GM12878 (cell line): ENCODE measurements at regions not wholly inside any gene's neighbourhood (a gene's known extent, or its start where the extent isn't known, plus 50 kb on each side); places are given as distances from the start of the nearest gene placed in this dataset.

Experiments
- ATAC-seq: fragments of 200-7000 bp; cut with Tn5 transposase; 3 replicates; pipeline ENCODE4 v1.9.1; 2020; ENCODE audit warnings: mild to moderate bottlenecking, moderate library complexity
- BruUV-seq: library from RNA; stranded (reverse); fragments of 400-500 nt; replicated peaks from 2 replicates; lab custom pipeline; 2021; lab: Mats Ljungman, UMichigan
- CTCF ChIA-PET: fragments of 300-600 bp; sonication (Branson Sonifier 250); formaldehyde crosslinking; extraction: SDS; loops from one replicate; lab custom pipeline; 2021; ENCODE audit warnings: inconsistent platforms; lab: Yijun Ruan, JAX
- POLR2A ChIA-PET: fragments of 350-600 bp; formaldehyde crosslinking; extraction: SDS; loops from one replicate; lab custom pipeline; 2021; ENCODE audit warnings: inconsistent platforms; lab: Charles Lee
- RAD21 ChIA-PET: fragments of 300-600 bp; sonication (Branson Sonifier 250); formaldehyde crosslinking; loops from one replicate; lab custom pipeline; 2023; ENCODE audit warnings: antibody characterized with exemption; ENCODE audit not compliant: unreplicated experiment; lab: Charles Lee
- SMC1A ChIA-PET: fragments of 300-600 bp; sonication (Branson Sonifier 250); formaldehyde crosslinking; loops from one replicate; lab custom pipeline; 2023; ENCODE audit not compliant: unreplicated experiment, uncharacterized antibody; lab: Charles Lee
- DNase-seq: peaks from one replicate; pipeline ENCODE4 v3.0.0-alpha.2; 2011; ENCODE audit warnings: low read depth, low spot score
- FAIRE-seq: peaks from 3 replicates; lab custom pipeline; 2011; peaks lifted over from hg19 to GRCh38; lab: Jason Lieb, UNC
- H2AFZ ChIP-seq: 2 replicates; pipeline ENCODE4 v1.6.0; 2011; ENCODE audit warnings: low read depth, low read length, control low read depth; ENCODE audit not compliant: control insufficient read depth
- H3K27ac ChIP-seq: 2 replicates; pipeline ENCODE4 v1.5.1; 2011; ENCODE audit warnings: control low read depth; ENCODE audit not compliant: control insufficient read depth, insufficient read depth
- H3K27me3 ChIP-seq, 2 experiments: replicated peaks in 1 of 2; 2 replicates each; pipeline versions ENCODE4 v1.6.0 to v1.6.1; 2011; ENCODE audit warnings: low read length in 1 of 2; ENCODE audit not compliant: control insufficient read depth in 2 of 2, insufficient read depth in 2 of 2
- H3K36me3 ChIP-seq, 2 experiments: 2 replicates each; pipeline ENCODE4 v1.5.1; 2011; ENCODE audit warnings: low read length in 1 of 2; ENCODE audit not compliant: control insufficient read depth in 2 of 2, insufficient read depth in 2 of 2
- H3K4me1 ChIP-seq: 2 replicates; pipeline ENCODE4 v1.6.1; 2011; ENCODE audit warnings: mild to moderate bottlenecking, low read length, moderate library complexity, mixed read lengths; ENCODE audit not compliant: control insufficient read depth, insufficient read depth
- H3K4me2 ChIP-seq: 2 replicates; pipeline ENCODE4 v1.6.0; 2011; ENCODE audit warnings: control low read depth; ENCODE audit not compliant: control insufficient read depth, insufficient read depth
- H3K4me3 ChIP-seq: fragments of 200-600 bp; sonication (generic); 2 replicates; pipeline ENCODE4 v1.5.1; 2016
- H3K79me2 ChIP-seq: 2 replicates; pipeline ENCODE4 v1.6.0; 2011; ENCODE audit warnings: low read length; ENCODE audit not compliant: control insufficient read depth, insufficient read depth
- H3K9ac ChIP-seq: 2 replicates; pipeline ENCODE4 v1.8.0; 2011; ENCODE audit warnings: low read length, control low read depth, mixed read lengths; ENCODE audit not compliant: control insufficient read depth, insufficient read depth
- H3K9me3 ChIP-seq: replicated peaks from 3 replicates; pipeline ENCODE4 v1.5.1; 2011; ENCODE audit warnings: mild to moderate bottlenecking, low read length; ENCODE audit not compliant: control insufficient read depth, insufficient read depth
- H4K20me1 ChIP-seq: 2 replicates; pipeline ENCODE4 v1.6.0; 2011; ENCODE audit not compliant: control insufficient read depth, insufficient read depth
- ETV6 ChIP-seq, 2 experiments: fragments of 450-650 bp in 1 of 2; IDR thresholded peaks in 1 of 2; conservative IDR thresholded peaks in 1 of 2; 2 replicates each; pipeline ENCODE4 v1.6.1; 2014; ENCODE audit warnings: antibody characterized with exemption in 1 of 2, borderline replicate concordance in 1 of 2, low read depth in 1 of 2, mild to moderate bottlenecking in 1 of 2, moderate library complexity in 1 of 2
- FOXK2 ChIP-seq: fragments of 450-650 bp; IDR thresholded peaks from 2 replicates; pipeline ENCODE4 v1.6.1; 2017; ENCODE audit warnings: mild to moderate bottlenecking, moderate library complexity
- GABPA ChIP-seq: IDR thresholded peaks from 2 replicates; pipeline ENCODE4 v1.6.1; 2014; ENCODE audit warnings: antibody characterized with exemption, low read depth, mild to moderate bottlenecking, inconsistent platforms
- KLF5 ChIP-seq: fragments of 450-650 bp; IDR thresholded peaks from 2 replicates; pipeline ENCODE4 v1.6.1; 2014; ENCODE audit warnings: mild to moderate bottlenecking; ENCODE audit not compliant: partially characterized antibody
- NFYB ChIP-seq: IDR thresholded peaks from 2 replicates; pipeline ENCODE4 v1.6.1; 2011; ENCODE audit warnings: low read depth, mild to moderate bottlenecking, low read length, improper control_type of control experiment, moderate library complexity; ENCODE audit not compliant: insufficient read depth
- NR2C2 ChIP-seq: IDR thresholded peaks from 2 replicates; pipeline ENCODE4 v1.6.1; 2011; ENCODE audit warnings: borderline replicate concordance, low read depth; ENCODE audit not compliant: control insufficient read depth, insufficient read length
- TCF3 ChIP-seq: IDR thresholded peaks from 2 replicates; pipeline ENCODE4 v1.6.1; 2012; ENCODE audit warnings: low read depth, mild to moderate bottlenecking, low read length, borderline replicate concordance; ENCODE audit not compliant: insufficient read depth
- WGBS: methylation state at CpG from one replicate; pipeline ENCODE4 v1.1.6; 2016; ENCODE audit warnings: low lambda C conversion rate; ENCODE audit not compliant: insufficient replicate concordance, insufficient coverage; ENCODE audit errors: missing lambda C conversion rate; 5-methylcytosine and 5-hydroxymethylcytosine counted together
- in situ Hi-C: fragments of 300-500 bp; cut with MboI; formaldehyde crosslinking; loops from 9 replicates; pipeline ENCODE4 v1.14.3; 2018; ENCODE audit warnings: mixed read lengths
- intact Hi-C: fragments of 100-400 bp; cut with micrococcal nuclease; formaldehyde crosslinking; loops from one replicate; pipeline ENCODE4 v1.14.2; 2022; ENCODE audit not compliant: unreplicated experiment
- TF ChIP-seq, protein P1 (sequence below): IDR thresholded peaks from 2 replicates; pipeline ENCODE4 v1.6.1; 2011; ENCODE audit warnings: borderline replicate concordance, low read depth, mild to moderate bottlenecking, moderate library complexity, low read length; ENCODE audit not compliant: insufficient read depth, poor library complexity, severe bottlenecking
- TF ChIP-seq, protein P2 (sequence below): fragments of 450-650 bp; IDR thresholded peaks from 2 replicates; pipeline ENCODE4 v1.6.1; 2016; ENCODE audit warnings: mild to moderate bottlenecking
- TF ChIP-seq, protein P3 (sequence below): fragments of 450-650 bp; IDR thresholded peaks from 2 replicates; pipeline ENCODE4 v1.6.1; 2017; ENCODE audit warnings: mild to moderate bottlenecking, moderate library complexity
- TF ChIP-seq, protein P4 (sequence below): fragments of 450-650 bp; IDR thresholded peaks from 2 replicates; pipeline ENCODE4 v1.6.1; 2018; ENCODE audit warnings: mild to moderate bottlenecking, low read depth, moderate library complexity; ENCODE audit not compliant: partially characterized antibody
- TF ChIP-seq, protein P5 (sequence below): fragments of 450-650 bp; IDR thresholded peaks from 2 replicates; pipeline ENCODE4 v1.6.1; 2017; ENCODE audit warnings: borderline replicate concordance

DNA sequence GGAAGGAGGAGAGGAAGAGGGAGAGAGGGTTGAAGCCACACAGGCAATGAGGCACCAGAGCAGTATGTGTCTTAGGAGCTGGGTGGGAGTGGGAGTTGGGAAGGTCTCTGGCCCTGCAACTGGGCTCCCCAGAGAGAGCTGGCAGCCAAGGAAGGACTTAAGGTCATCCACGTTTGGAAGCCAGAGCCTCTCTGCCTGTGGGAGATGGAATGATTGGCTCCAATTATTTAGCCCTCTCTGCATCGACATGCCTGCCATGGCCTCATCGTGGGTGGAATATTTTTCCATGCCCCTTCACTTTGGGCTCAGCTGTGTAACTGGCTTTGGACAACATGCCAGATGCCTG, 478.5 kb downstream of the RPS24 start:
- RAD21 ChIA-PET, result no interaction called here
- SMC1A ChIA-PET, result interaction anchor here (0.8 kb wide), 1 partner anchor 465 kb away, joined by 3 read pairs; no protein-coding TSS in a partner anchor
- Histone ChIP-seq H3K27ac (no peak overlapping the region), H3K27me3 (peaks cover under 1 to 2% of the 10 kb centered on the region in 2 experiments; a peak in 2 of 4 replicates), H3K4me2 (no peak overlapping the region), H2AFZ (no peak overlapping the region), H4K20me1 (no peaks in the 10 kb centered on the region), H3K9me3 (no peaks in the 10 kb centered on the region), H3K79me2 (no peaks in the 10 kb centered on the region), H3K9ac (no peak overlapping the region), H3K4me3 (no peak overlapping the region), H3K36me3 (no peaks in the 10 kb centered on the region), H3K4me1 (no peaks in the 10 kb centered on the region)
- WGBS, result 15% methylated on average over 3 of the region's 3 CpGs
- FAIRE-seq (no peak), DNase-seq (no peak), ATAC-seq (no peak)
- intact Hi-C loops, result no loop called here
- in situ Hi-C loops, result no loop called here
- CTCF ChIA-PET, result no interaction called here
- POLR2A ChIA-PET, result no interaction called here
- BruUV-seq, result no TSS peak
- TF ChIP-seq FOXK2, result no peak
- TF ChIP-seq, protein P1, sequence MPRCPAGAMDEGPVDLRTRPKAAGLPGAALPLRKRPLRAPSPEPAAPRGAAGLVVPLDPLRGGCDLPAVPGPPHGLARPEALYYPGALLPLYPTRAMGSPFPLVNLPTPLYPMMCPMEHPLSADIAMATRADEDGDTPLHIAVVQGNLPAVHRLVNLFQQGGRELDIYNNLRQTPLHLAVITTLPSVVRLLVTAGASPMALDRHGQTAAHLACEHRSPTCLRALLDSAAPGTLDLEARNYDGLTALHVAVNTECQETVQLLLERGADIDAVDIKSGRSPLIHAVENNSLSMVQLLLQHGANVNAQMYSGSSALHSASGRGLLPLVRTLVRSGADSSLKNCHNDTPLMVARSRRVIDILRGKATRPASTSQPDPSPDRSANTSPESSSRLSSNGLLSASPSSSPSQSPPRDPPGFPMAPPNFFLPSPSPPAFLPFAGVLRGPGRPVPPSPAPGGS, result no peak
- no peak for TF ChIP-seq KLF5
- TF ChIP-seq, protein P2, sequence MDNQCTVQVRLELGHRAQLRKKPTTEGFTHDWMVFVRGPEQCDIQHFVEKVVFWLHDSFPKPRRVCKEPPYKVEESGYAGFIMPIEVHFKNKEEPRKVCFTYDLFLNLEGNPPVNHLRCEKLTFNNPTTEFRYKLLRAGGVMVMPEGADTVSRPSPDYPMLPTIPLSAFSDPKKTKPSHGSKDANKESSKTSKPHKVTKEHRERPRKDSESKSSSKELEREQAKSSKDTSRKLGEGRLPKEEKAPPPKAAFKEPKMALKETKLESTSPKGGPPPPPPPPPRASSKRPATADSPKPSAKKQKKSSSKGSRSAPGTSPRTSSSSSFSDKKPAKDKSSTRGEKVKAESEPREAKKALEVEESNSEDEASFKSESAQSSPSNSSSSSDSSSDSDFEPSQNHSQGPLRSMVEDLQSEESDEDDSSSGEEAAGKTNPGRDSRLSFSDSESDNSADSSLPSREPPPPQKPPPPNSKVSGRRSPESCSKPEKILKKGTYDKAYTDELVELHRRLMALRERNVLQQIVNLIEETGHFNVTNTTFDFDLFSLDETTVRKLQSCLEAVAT, result no peak
- TF ChIP-seq ETV6 (conservative IDR thresholded peaks at IDR 0.05 in 1 of 2, IDR thresholded peaks at IDR 0.05 in 1 of 2; ENCODE audit: borderline replicate concordance in 1 of 2, low read depth in 1 of 2), result no peak
- TF ChIP-seq TCF3, result no peak
- no peak for TF ChIP-seq NFYB
- TF ChIP-seq, protein P3, sequence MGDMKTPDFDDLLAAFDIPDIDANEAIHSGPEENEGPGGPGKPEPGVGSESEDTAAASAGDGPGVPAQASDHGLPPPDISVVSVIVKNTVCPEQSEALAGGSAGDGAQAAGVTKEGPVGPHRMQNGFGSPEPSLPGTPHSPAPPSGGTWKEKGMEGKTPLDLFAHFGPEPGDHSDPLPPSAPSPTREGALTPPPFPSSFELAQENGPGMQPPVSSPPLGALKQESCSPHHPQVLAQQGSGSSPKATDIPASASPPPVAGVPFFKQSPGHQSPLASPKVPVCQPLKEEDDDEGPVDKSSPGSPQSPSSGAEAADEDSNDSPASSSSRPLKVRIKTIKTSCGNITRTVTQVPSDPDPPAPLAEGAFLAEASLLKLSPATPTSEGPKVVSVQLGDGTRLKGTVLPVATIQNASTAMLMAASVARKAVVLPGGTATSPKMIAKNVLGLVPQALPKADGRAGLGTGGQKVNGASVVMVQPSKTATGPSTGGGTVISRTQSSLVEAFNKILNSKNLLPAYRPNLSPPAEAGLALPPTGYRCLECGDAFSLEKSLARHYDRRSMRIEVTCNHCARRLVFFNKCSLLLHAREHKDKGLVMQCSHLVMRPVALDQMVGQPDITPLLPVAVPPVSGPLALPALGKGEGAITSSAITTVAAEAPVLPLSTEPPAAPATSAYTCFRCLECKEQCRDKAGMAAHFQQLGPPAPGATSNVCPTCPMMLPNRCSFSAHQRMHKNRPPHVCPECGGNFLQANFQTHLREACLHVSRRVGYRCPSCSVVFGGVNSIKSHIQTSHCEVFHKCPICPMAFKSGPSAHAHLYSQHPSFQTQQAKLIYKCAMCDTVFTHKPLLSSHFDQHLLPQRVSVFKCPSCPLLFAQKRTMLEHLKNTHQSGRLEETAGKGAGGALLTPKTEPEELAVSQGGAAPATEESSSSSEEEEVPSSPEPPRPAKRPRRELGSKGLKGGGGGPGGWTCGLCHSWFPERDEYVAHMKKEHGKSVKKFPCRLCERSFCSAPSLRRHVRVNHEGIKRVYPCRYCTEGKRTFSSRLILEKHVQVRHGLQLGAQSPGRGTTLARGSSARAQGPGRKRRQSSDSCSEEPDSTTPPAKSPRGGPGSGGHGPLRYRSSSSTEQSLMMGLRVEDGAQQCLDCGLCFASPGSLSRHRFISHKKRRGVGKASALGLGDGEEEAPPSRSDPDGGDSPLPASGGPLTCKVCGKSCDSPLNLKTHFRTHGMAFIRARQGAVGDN, result no peak
- TF ChIP-seq, protein P4, sequence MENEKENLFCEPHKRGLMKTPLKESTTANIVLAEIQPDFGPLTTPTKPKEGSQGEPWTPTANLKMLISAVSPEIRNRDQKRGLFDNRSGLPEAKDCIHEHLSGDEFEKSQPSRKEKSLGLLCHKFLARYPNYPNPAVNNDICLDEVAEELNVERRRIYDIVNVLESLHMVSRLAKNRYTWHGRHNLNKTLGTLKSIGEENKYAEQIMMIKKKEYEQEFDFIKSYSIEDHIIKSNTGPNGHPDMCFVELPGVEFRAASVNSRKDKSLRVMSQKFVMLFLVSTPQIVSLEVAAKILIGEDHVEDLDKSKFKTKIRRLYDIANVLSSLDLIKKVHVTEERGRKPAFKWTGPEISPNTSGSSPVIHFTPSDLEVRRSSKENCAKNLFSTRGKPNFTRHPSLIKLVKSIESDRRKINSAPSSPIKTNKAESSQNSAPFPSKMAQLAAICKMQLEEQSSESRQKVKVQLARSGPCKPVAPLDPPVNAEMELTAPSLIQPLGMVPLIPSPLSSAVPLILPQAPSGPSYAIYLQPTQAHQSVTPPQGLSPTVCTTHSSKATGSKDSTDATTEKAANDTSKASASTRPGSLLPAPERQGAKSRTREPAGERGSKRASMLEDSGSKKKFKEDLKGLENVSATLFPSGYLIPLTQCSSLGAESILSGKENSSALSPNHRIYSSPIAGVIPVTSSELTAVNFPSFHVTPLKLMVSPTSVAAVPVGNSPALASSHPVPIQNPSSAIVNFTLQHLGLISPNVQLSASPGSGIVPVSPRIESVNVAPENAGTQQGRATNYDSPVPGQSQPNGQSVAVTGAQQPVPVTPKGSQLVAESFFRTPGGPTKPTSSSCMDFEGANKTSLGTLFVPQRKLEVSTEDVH, result no peak
- TF ChIP-seq, protein P5, sequence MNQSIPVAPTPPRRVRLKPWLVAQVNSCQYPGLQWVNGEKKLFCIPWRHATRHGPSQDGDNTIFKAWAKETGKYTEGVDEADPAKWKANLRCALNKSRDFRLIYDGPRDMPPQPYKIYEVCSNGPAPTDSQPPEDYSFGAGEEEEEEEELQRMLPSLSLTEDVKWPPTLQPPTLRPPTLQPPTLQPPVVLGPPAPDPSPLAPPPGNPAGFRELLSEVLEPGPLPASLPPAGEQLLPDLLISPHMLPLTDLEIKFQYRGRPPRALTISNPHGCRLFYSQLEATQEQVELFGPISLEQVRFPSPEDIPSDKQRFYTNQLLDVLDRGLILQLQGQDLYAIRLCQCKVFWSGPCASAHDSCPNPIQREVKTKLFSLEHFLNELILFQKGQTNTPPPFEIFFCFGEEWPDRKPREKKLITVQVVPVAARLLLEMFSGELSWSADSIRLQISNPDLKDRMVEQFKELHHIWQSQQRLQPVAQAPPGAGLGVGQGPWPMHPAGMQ, result no peak
- TF ChIP-seq NR2C2, result no peak
- TF ChIP-seq GABPA, result no peak
